Tibial nerve (tissue), 4 donors: ENCODE measurements at regions not wholly inside any gene's neighbourhood (a gene's known extent, or its start where the extent isn't known, plus 50 kb on each side); places are given as distances from the start of the nearest gene placed in this dataset.

Experiments
- EP300 ChIP-seq, 2 donors: sonication (generic); formaldehyde crosslinking; IDR thresholded peaks; one replicate each; pipeline ENCODE4 v1.6.1; 2017; ENCODE audit warnings: antibody characterized with exemption in 2 of 2, mild to moderate bottlenecking in 1 of 2
- POLR2A ChIP-seq, 2 donors: fragments of 450-650 bp; IDR thresholded peaks; one replicate each; pipeline ENCODE4 v1.6.1; 2017; ENCODE audit warnings: antibody characterized with exemption in 2 of 2, mild to moderate bottlenecking in 2 of 2, moderate library complexity in 2 of 2
- TF ChIP-seq, protein P1 (sequence below), 5 experiments: fragments of 200-600 bp in 3 of 5; fragments of 450-650 bp in 2 of 5; sonication (generic) in 3 of 5; IDR thresholded peaks; one replicate each; pipeline ENCODE4 v1.5.1; 2016 to 2019; ENCODE audit warnings: antibody characterized with exemption in 5 of 5, mild to moderate bottlenecking in 3 of 5, moderate library complexity in 2 of 5

DNA sequence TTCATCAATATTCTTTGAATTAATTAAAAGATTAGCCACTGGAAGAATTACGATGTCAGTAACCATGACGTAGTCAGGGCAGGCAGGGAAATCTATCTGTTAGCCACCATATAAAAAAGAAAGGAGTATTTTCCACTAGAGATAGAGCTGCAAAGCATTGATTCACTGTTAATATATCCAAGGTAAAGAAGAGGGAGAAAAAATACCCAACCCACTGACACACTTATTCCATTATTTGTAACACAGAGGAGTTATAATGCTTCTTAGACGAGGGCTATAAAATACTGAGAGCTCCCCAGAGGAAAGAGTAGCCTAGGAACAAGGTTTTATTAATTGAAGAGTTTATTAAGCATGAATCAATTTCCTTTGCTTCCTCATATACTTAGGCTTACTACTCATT, 382.2 kb upstream of the CDH6 start:
- TF ChIP-seq, protein P1, sequence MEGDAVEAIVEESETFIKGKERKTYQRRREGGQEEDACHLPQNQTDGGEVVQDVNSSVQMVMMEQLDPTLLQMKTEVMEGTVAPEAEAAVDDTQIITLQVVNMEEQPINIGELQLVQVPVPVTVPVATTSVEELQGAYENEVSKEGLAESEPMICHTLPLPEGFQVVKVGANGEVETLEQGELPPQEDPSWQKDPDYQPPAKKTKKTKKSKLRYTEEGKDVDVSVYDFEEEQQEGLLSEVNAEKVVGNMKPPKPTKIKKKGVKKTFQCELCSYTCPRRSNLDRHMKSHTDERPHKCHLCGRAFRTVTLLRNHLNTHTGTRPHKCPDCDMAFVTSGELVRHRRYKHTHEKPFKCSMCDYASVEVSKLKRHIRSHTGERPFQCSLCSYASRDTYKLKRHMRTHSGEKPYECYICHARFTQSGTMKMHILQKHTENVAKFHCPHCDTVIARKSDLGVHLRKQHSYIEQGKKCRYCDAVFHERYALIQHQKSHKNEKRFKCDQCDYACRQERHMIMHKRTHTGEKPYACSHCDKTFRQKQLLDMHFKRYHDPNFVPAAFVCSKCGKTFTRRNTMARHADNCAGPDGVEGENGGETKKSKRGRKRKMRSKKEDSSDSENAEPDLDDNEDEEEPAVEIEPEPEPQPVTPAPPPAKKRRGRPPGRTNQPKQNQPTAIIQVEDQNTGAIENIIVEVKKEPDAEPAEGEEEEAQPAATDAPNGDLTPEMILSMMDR (IDR thresholded peaks at IDR 0.05), result no peak
- no peak for TF ChIP-seq POLR2A (IDR thresholded peaks at IDR 0.05)
- no peak for TF ChIP-seq EP300 (IDR thresholded peaks at IDR 0.05)
